Right lobe of liver (tissue), 6 donors: ENCODE measurements at regions not wholly inside any gene's neighbourhood (a gene's known extent, or its start where the extent isn't known, plus 50 kb on each side); places are given as distances from the start of the nearest gene placed in this dataset.

ENCODE experiments used
- ATAC-seq, 4 donors: fragments of 200-7000 bp; cut with Tn5 transposase; one replicate each; pipeline ENCODE4 v1.9.1; 2020; ENCODE audit warnings: mild to moderate bottlenecking in 4 of 4, moderate library complexity in 4 of 4
- DNase-seq, 3 donors: peaks; one replicate each; pipeline ENCODE4 v3.0.0-alpha.2; 2020
- H3K27ac ChIP-seq, 3 donors: fragments of 200-600 bp; one replicate each; pipeline ENCODE4 v1.8.0; 2022
- H3K27me3 ChIP-seq, 2 donors: fragments of 200-600 bp; one replicate each; pipeline ENCODE4 v1.8.0; 2022
- H3K36me3 ChIP-seq, 4 donors: fragments of 200-600 bp; sonication (generic) in 1 of 4; one replicate each; pipeline versions ENCODE4 v1.5.1 to v1.8.0; 2017 to 2022; ENCODE audit warnings: control low read depth in 1 of 4
- H3K4me1 ChIP-seq, 4 donors: fragments of 200-600 bp; sonication (generic) in 1 of 4; one replicate each; pipeline versions ENCODE4 v1.5.1 to v1.8.0; 2017 to 2022; ENCODE audit warnings: control low read depth in 1 of 4
- H3K4me3 ChIP-seq, 3 donors: fragments of 200-600 bp; one replicate each; pipeline ENCODE4 v1.8.0; 2022
- H3K9me3 ChIP-seq, 4 donors: fragments of 200-600 bp; sonication (generic) in 1 of 4; one replicate each; pipeline versions ENCODE4 v1.5.1 to v1.8.0; 2017 to 2022; ENCODE audit warnings: control low read depth in 1 of 4
- POLR2A ChIP-seq: fragments of 450-650 bp; IDR thresholded peaks from one replicate; pipeline ENCODE4 v1.6.1; 2017; ENCODE audit warnings: antibody characterized with exemption, mild to moderate bottlenecking
- WGBS: methylation state at CpG from one replicate; pipeline ENCODE4 v1.1.6; 2018; ENCODE audit warnings: low coverage, low lambda C conversion rate; ENCODE audit not compliant: insufficient coverage; ENCODE audit errors: missing lambda C conversion rate; 5-methylcytosine and 5-hydroxymethylcytosine counted together
- intact Hi-C, 2 donors: fragments of 100-400 bp; cut with DNase I; formaldehyde crosslinking; loops; one replicate each; pipeline versions ENCODE4 v1.11.2 to v1.14.1; 2022
- TF ChIP-seq, protein P1 (sequence below), 4 donors: fragments of 200-600 bp in 3 of 4; fragments of 450-650 bp in 1 of 4; IDR thresholded peaks; one replicate each; pipeline versions ENCODE4 v1.5.1 to v1.8.0; 2016 to 2022; ENCODE audit warnings: antibody characterized with exemption in 4 of 4, mild to moderate bottlenecking in 2 of 4
- donor health status: DM: no; HTN: yes; CAD: no.
- donor health status: DM: no; HTN: no; CAD: no.
- donor health status: DM: no; HTN: no; CAD: no.
- donor health status: DM: no; HTN: yes; CAD: no.
- donor health status: DM: no; HTN: yes; CAD: no.

DNA sequence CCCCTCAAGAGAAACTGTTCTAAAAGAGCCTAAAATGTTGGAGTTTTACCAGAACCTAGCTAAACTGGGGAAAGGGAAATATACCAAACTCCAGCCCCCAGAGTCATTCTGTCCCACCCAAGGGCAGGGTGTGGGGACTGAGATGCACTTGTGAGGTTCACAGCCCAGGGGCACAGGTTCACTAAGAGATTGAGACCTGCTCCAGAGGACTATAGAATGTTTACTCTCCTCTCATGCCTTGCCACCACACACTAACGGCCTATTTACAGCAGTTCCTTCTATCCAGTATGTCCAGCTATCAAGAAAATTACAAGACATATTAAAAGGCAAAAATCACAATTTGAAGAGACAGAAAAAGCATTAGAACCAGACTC lies 60.6 kb upstream of the PARP11 start:
- Histone ChIP-seq H3K9me3 (no peaks in the 10 kb centered on the region), H3K4me1 (no peaks in the 10 kb centered on the region), H3K27ac (no peak overlapping the region), H3K36me3 (no peaks in the 10 kb centered on the region), H3K27me3 (no peaks in the 10 kb centered on the region), H3K4me3 (no peak overlapping the region)
- ATAC-seq (no peak), DNase-seq (no peak)
- intact Hi-C loops = no loop called here
- WGBS = 67% methylated on average over 1 of the region's 1 CpG
- TF ChIP-seq POLR2A = no peak
- TF ChIP-seq, protein P1, sequence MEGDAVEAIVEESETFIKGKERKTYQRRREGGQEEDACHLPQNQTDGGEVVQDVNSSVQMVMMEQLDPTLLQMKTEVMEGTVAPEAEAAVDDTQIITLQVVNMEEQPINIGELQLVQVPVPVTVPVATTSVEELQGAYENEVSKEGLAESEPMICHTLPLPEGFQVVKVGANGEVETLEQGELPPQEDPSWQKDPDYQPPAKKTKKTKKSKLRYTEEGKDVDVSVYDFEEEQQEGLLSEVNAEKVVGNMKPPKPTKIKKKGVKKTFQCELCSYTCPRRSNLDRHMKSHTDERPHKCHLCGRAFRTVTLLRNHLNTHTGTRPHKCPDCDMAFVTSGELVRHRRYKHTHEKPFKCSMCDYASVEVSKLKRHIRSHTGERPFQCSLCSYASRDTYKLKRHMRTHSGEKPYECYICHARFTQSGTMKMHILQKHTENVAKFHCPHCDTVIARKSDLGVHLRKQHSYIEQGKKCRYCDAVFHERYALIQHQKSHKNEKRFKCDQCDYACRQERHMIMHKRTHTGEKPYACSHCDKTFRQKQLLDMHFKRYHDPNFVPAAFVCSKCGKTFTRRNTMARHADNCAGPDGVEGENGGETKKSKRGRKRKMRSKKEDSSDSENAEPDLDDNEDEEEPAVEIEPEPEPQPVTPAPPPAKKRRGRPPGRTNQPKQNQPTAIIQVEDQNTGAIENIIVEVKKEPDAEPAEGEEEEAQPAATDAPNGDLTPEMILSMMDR (IDR thresholded peaks at IDR 0.05) = no peak

DNA sequence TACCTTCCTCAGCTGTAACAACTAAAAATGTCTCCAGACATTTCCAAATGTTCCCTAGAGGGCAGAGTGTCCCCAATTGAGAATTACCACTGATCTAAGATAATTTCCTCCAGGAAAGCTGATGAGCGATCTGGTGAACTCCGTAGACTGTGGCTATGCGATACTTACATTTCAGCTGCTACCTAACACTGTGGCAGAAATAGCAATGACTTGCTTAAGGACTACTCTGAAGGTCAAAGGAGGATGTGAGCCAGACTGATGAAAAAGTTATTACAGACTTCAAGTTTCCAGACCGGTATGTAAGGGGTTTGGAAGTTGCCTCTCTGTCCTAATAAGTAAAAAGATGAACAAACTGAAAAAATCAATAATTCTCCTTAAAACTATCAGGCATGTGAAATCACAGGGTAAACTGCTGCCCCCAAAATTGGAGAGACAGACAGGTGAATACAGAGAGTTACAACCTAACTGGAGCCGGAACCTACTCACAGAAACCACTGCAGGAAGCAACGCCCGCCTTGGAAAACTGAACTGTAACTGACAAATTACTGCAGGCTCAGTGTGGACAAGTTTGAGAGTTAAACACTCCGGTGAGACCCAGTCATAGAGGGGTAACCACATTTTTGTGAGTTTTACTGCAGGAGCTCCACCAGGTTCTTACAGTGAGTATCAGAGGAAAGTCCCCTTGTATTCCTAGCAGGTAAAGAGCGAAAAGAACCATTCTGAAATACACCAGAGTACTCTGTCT lies 60.0 kb upstream of the PARP11 start:
- Histone ChIP-seq H3K27me3 (no peaks in the 10 kb centered on the region), H3K4me3 (no peak overlapping the region), H3K27ac (no peak overlapping the region), H3K36me3 (no peaks in the 10 kb centered on the region), H3K9me3 (no peaks in the 10 kb centered on the region), H3K4me1 (no peaks in the 10 kb centered on the region)
- intact Hi-C loops = no loop called here
- ATAC-seq (no peak), DNase-seq (no peak)
- WGBS = 71% methylated on average over 8 of the region's 9 CpGs
- TF ChIP-seq, protein P1 (IDR thresholded peaks at IDR 0.05) = no peak
- no peak for TF ChIP-seq POLR2A

DNA sequence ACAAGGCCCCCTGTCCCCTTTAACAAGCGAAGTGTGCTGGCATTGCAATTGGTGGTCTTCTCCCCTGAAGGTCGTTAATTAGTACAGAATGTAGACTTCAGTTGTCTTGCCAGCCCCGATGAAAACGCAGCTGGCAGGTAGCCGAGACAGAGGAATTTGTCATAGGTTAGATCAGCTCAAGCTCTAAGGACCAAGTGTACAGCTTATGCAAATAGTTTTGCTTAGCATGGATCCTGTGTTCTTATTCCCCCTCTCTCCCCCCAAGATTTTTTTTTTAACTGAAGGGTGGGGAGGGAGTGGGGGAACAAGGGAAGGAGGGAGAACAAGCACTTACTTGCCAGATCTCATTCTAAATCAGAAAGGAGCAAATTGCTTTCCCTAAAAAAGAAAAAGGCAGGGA lies 58.6 kb upstream of the PARP11 start:
- Histone ChIP-seq H3K36me3 (no peaks in the 10 kb centered on the region), H3K27ac (no peak overlapping the region), H3K4me1 (no peaks in the 10 kb centered on the region), H3K9me3 (no peaks in the 10 kb centered on the region), H3K4me3 (no peak overlapping the region), H3K27me3 (no peaks in the 10 kb centered on the region)
- intact Hi-C loops = no loop called here
- TF ChIP-seq POLR2A = no peak
- TF ChIP-seq, protein P1 (IDR thresholded peaks at IDR 0.05) = no peak
- DNase-seq = no peak
- WGBS = 68% methylated on average over 5 of the region's 5 CpGs
- no peak for ATAC-seq

DNA sequence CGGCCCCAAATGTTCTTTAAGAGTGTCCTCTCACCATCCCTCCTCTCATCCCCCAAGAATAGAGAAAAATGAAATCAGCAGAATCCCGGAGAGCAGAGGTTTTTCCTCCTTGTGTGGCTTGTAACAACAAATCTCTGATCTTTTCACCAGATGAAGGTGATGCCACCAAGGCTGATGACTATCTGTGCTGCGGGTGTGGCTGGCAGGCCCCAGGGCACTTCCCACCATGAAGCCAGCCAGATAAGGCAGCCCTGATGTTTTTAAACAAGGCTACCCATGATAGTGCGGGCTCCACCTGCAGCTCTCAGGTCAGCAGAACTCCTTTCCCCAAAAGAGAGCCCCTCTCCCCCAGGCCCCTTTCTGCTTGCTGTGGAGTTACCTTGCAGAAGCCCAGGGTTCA lies 58.0 kb upstream of the PARP11 start:
- H3K4me3 ChIP-seq = no peak overlapping the region
- no peak for ATAC-seq
- intact Hi-C loops = no loop called here
- H3K4me1 ChIP-seq = no peaks in the 10 kb centered on the region
- no peak overlapping the region for H3K27ac ChIP-seq
- H3K27me3 ChIP-seq = no peaks in the 10 kb centered on the region
- 50% methylated on average over 2 of the region's 4 CpGs for WGBS
- no peak for TF ChIP-seq POLR2A
- TF ChIP-seq, protein P1 (IDR thresholded peaks at IDR 0.05) = no peak
- no peaks in the 10 kb centered on the region for H3K9me3 ChIP-seq
- no peaks in the 10 kb centered on the region for H3K36me3 ChIP-seq
- no peak for DNase-seq
